HG03460 (cell line): ENCODE measurements at regions not wholly inside any gene's neighbourhood (a gene's known extent, or its start where the extent isn't known, plus 50 kb on each side); places are given as distances from the start of the nearest gene placed in this dataset.
A peak's percentile ranks its signal among the peaks of the same experiment; 100 is the strongest.

Experiments
- ATAC-seq: cut with Tn5 transposase; IDR thresholded peaks from one replicate; pipeline ENCODE4 v1.9.1; 2021; ENCODE audit not compliant: unreplicated experiment

- ATAC-seq = no peak
Measured at GRCh38 chr2:47315475-47315874, 53.6 kb upstream of the EPCAM start.

DNA sequence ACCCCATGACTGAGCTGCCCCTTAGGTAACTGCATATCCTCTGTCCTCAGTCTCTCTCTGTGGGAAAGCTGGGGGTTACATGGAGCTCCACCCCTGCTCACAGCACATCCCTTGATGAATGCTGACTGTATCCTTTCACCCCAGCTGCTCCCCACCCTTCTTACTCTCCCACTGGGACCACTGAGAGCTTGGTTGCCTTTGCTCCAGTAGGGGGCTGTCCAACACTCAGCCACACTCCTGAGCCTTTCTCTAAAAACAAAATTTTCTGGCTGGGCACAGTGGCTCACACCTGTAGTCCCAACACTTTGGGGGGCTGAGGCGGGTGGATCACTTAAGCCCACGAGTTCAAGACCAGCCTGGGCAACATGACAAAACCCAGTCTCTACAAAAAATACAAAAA is 55.4 kb upstream of the EPCAM start:
- ATAC-seq = no peak

- ATAC-seq = no peak
Measured at GRCh38 chr2:47313141-47313691, 55.9 kb upstream of the EPCAM start.

DNA sequence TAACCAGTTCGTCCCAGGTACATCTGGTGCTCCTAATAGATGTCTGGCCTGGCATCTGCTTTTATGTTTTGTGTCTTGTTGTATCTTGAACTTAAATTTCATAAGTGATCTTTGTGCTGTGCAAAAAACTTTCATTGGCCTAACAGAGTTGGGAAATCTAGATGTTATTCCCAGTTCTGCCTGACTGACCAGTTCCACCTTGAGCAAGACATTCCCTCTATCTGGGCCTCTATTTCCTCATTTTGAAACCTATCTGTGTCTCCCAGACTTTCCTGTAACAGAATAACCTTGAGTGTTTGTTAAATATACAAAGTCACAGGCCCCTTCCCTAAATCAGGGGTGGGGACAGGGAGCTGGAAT is 56.6 kb upstream of the EPCAM start:
- no peak for ATAC-seq

DNA sequence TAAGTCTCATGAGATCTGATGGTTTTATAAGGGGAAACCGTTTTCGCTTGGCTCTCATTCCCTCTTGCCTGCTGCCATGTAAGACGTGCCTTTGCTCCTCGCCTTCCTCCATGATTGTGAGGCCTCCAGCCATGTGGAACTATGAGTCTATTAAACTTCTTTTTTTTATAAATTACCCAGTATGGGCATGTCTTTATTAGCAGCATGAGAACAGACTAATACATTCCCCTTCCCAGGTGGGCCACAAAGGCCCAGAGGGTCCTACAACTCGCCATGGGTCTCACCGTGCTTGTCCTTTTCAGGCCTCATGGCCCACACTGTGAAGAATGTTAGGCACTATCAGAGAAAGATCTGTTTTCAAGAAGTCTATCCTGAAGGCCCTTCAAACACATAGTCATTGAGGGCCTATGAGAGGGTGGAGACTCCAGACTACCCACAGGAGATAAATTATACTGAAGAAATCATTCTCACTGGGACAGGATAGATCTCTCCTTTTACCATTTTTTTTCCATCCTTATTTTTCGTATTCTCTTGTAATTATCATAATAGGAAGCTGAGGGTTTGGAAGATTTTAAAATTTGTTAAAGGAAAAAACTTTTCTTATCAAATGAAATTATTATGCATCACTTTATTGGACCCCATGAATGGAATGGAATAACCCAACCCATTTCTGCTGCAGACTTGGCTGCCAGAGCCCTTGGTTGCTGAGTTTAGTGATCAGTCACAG is 57.2 kb upstream of the EPCAM start:
- no peak for ATAC-seq

- peak; percentile 12 for ATAC-seq
Measured at GRCh38 chr2:47310801-47311560, 58.1 kb upstream of the EPCAM start.

GRCh38 chr2:47309952-47310800 is 58.9 kb upstream of the EPCAM start:
- peak; percentile 83 for ATAC-seq

DNA sequence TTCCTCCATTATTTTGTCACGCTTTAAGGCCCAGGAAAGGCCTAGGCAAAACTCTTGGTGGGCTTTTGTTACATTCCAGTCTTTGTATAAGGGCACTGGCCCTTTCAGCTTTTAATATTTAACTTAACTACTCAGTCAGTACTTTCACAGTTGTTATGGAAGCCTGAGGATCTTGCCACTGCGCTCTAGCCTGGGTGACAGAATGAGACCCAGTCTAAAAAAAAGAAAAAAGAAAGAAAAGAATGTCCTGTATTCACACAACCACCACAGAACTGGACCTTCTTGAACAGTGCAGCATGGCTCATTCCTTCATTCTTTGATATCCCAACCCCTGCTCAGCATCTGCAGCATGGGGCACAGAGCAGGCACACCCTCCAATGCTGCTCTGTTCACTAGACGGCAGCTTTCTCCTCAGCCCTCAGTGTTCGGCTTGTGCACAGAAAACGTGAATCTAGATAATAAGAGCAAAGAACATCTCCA is 59.6 kb upstream of the EPCAM start:
- ATAC-seq = peak; percentile 1

- no peak for ATAC-seq
Measured at GRCh38 chr2:47307066-47307465, 62.0 kb upstream of the EPCAM start.

GRCh38 chr2:47304654-47305053 is 64.5 kb upstream of the EPCAM start:
- no peak for ATAC-seq

DNA sequence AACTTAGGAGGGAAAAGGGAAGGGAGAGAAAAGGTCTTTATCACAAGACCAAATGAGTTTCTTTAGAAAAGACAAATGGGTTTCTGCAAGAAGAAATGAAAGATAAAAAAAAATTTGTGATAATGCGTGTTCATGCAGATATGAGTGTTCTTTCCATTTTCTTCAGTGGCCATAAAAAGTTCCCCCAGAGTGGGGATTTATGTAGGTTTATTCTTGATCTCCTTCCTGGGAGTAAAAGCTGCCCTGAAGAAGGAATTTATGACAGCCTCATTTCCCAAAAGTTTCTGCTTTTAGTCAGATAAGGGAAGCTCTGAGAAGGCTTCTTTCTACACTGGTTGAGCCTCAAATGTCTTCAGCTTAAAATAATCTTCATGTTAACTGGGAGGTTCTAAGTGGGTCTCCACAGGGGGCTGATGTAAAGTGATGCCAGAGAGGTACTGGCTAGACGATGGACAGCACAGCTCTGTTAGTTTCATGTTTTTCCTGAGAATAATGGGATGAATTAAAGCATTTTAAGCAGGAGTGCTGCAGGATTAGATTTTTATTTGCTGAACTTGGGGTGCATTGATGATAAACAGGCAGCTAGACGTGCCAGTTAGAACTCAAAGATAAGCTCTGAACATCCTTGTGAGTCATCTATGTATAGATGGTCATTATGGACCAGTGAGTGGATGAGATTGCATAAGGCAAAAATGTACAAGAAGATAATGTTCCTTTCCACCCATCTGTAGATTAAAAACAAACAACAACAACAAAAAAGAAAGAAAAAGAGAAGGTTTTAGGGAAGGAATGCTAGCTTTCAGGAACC is 65.6 kb upstream of the EPCAM start:
- ATAC-seq = no peak

- ATAC-seq = no peak
Measured at GRCh38 chr2:47302308-47302707, 66.8 kb upstream of the EPCAM start.

- no peak for ATAC-seq
Measured at GRCh38 chr2:47301731-47302130, 67.4 kb upstream of the EPCAM start.

DNA sequence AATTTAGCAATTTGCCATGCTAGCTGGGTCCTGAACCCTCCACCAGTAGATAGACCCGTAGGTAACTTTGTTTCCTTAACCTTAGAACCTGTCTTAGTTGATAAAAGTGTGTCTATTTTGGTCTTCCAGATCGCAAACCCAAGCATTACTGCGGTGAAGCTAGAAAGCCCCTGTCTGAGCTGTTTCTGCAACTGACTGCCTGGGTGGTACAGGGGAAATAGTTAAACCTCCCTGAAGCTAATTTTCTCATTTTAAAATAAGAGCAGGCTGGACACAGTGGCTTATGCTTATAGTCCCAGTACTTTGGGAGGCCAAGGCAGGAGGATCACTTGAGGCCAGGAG is 67.9 kb upstream of the EPCAM start:
- ATAC-seq = peak; percentile 67

DNA sequence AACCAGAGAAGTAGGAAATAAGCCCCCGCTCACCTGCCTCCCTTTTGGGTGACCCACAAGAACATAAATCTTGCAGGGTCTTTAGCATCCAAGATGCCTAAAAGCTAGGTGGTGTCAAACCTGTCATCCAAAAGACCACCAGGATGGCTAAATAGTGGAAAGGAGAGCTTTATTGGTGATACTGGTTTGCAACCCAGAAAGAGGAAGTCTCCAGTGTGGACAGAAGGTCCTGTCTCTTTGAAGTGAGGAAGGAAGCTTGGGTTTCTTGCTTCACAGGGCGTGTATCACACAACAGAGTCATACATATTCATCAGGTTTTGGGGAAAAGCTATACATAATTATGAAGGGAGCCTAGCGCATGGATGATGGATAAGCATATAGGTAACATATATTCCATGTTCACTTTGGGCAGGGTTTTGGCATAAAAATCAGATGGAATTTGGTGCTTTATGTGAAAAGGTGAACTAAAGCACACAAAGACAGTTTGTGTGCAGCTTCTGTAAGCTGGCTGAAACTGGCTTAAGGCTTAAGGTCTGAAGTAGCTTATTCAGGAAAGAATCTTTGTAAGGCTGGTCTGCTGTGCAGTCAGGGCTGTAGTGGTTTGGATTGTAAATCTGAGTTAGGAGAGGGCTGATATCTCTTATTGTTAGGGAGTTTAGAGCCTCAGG is 68.4 kb upstream of the EPCAM start:
- peak; percentile 73 for ATAC-seq

DNA sequence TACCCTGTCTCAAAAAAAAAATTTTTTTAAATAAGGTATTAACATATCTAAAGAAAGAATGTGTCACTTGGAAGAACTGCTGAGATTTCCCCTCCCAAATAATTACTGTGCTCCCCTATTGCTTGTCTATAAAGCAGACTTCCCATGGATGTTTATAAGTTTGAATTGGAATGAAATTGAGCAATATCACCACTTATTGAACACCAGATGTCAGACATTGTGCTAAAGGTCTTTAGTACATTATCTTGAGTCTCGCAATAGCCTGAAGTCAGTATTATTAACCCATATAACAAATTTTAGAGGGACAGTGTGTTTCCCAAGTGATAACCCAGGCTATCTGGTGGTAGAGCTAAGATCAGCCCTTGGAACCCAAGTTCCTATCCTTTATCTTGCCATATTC is 69.0 kb upstream of the EPCAM start:
- no peak for ATAC-seq

DNA sequence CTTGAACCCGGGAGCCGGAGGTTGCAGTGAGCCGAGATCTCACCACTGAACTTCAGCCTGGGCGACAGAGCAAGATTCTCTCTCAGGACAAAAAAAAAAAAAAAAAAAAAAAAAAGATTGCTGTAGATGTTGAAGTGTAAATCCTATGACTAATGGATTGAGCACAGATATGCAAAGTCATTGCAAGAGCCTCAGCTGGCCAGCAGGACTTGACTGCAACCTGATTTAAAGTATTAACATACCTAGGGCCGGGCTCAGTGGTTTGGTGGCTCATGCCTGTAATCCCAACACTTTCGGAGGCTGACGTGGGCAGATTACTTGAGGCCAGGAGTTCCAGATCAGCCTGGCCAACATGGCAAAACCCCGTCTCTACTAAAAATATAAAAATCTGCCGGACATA is 69.6 kb upstream of the EPCAM start:
- no peak for ATAC-seq

DNA sequence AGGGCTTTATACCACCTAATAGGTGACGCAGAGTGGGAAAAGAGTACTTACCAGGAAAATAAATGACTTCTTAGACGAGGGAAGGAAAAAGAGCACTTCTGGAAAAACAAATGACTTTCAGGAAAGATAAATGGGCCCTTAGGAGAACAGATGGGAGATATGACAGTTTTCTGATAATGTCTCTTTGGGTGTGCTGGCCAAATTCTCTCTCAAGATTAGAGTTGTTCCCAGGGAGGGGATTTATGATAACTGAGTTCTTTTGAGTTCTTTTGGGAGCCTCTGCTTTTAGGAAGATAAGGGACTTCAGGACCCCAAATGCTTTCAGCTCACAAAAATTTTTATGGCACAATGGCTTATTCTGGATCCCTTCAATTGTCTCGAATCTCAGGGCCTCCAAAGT is 70.3 kb upstream of the EPCAM start:
- no peak for ATAC-seq

DNA sequence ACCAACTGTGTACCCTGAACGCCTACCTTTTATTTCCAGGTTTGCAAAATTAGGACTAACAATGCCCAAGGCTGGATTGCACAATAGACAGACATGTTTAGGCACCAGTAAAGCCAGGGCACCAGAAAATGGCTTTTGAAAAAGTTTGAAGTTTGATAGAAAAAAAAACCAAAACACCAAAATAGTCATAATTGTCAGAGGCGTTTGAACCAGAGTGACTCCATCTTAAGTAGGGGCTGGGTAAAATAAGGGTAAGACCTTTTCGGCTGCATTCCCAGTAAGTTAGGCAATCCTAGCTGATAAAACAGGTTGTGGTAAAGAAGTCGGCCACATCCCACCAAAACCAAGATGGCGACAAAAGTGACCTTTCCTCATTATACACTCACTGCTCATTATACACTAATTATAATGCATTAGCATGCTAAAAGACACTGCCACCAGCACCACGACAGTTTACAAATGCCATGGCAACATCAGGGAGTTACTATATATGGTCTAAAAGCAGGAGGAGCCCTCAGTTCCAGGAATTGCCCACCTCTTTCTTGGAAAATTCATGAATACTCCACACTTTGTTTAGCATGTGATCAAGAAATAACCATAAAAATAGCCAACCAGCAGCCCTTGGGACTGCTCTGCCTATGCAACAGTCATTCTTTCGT is 71.2 kb upstream of the EPCAM start:
- ATAC-seq = no peak
